ENCODE measurements at regions not wholly inside any gene's neighbourhood (a gene's known extent, or its start where the extent isn't known, plus 50 kb on each side); places are given as distances from the start of the nearest gene placed in this dataset.
A peak's percentile ranks its signal among the peaks of the same experiment; 100 is the strongest.

GRCh38 chr2:128727914-128728313 lies 409.2 kb upstream of the HS6ST1 start:
- FAIRE-seq: peak; percentile 86
- no peaks in the 10 kb centered on the region for H3K4me1 ChIP-seq (ENCODE audit: control insufficient read depth, extremely low read depth, insufficient read depth, low read length)
- no peaks in the 10 kb centered on the region for H4K20me1 ChIP-seq (ENCODE audit: control insufficient read depth, extremely low read depth, insufficient read depth, low read length)
- no peak overlapping the region for H3K9ac ChIP-seq (ENCODE audit: control insufficient read depth, extremely low read depth, insufficient read depth, low read length)
- H3K4me2 ChIP-seq (ENCODE audit: control insufficient read depth, extremely low read depth, insufficient read depth, low read depth, low read length): no peak overlapping the region
- dilution Hi-C loops (cut with MboI; ENCODE audit: extremely low pct_ligation_motif_present, low sequenced_read_pairs): no loop called here
- H3K27me3 ChIP-seq (ENCODE audit: control insufficient read depth, extremely low read depth, insufficient read depth, low read length): peaks cover 3% of the 10 kb centered on the region
- H3K27ac ChIP-seq (ENCODE audit: control insufficient read depth, insufficient read depth, low read length): no peak overlapping the region
- H3K4me3 ChIP-seq (ENCODE audit: control insufficient read depth in 2 of 3, extremely low read depth in 1 of 3, insufficient read depth in 2 of 3, low read depth in 1 of 3, low read length in 3 of 3): no peak overlapping the region
- H3K36me3 ChIP-seq (ENCODE audit: control insufficient read depth in 2 of 2, extremely low read depth in 1 of 2, insufficient read depth in 2 of 2, low read length in 2 of 2): no peaks in the 10 kb centered on the region
- no peak for DNase-seq (ENCODE audit: low read depth, low spot score)
- H3K9me3 ChIP-seq (ENCODE audit: control insufficient read depth, low read depth, low read length): no peaks in the 10 kb centered on the region
- H3K9me1 ChIP-seq (ENCODE audit: control insufficient read depth, extremely low read depth, insufficient read depth, low read length): no peaks in the 10 kb centered on the region
- no peak overlapping the region for H2AFZ ChIP-seq (ENCODE audit: control insufficient read depth, low read length)
- TF ChIP-seq CTCF (optimal IDR thresholded peaks at IDR 0.05 in 1 of 3, IDR thresholded peaks at IDR 0.05 in 1 of 3, conservative IDR thresholded peaks at IDR 0.05 in 1 of 3; ENCODE audit: extremely low read depth in 1 of 3, insufficient read depth in 2 of 3, low read length in 3 of 3) (no peak), EZH2 (IDR thresholded peaks at IDR 0.05; ENCODE audit: low read length) (no peak)
- H3K79me2 ChIP-seq (ENCODE audit: control insufficient read depth, insufficient read depth, low read length): no peaks in the 10 kb centered on the region

- H3K9me1 ChIP-seq (ENCODE audit: control insufficient read depth, extremely low read depth, insufficient read depth, low read length): no peaks in the 10 kb centered on the region
- dilution Hi-C loops (cut with MboI; ENCODE audit: extremely low pct_ligation_motif_present, low sequenced_read_pairs): no loop called here
- no peaks in the 10 kb centered on the region for H3K36me3 ChIP-seq (ENCODE audit: control insufficient read depth in 2 of 2, extremely low read depth in 1 of 2, insufficient read depth in 2 of 2, low read length in 2 of 2)
- H3K9me3 ChIP-seq (ENCODE audit: control insufficient read depth, low read depth, low read length): no peaks in the 10 kb centered on the region
- no peak overlapping the region for H3K9ac ChIP-seq (ENCODE audit: control insufficient read depth, extremely low read depth, insufficient read depth, low read length)
- no peak overlapping the region for H3K27ac ChIP-seq (ENCODE audit: control insufficient read depth, insufficient read depth, low read length)
- H3K27me3 ChIP-seq (ENCODE audit: control insufficient read depth, extremely low read depth, insufficient read depth, low read length): peaks cover 3% of the 10 kb centered on the region
- no peak for FAIRE-seq
- H3K79me2 ChIP-seq (ENCODE audit: control insufficient read depth, insufficient read depth, low read length): no peaks in the 10 kb centered on the region
- DNase-seq (ENCODE audit: low read depth, low spot score): no peak
- H4K20me1 ChIP-seq (ENCODE audit: control insufficient read depth, extremely low read depth, insufficient read depth, low read length): no peaks in the 10 kb centered on the region
- H2AFZ ChIP-seq (ENCODE audit: control insufficient read depth, low read length): no peak overlapping the region
- TF ChIP-seq EZH2 (IDR thresholded peaks at IDR 0.05; ENCODE audit: low read length) (no peak), CTCF (optimal IDR thresholded peaks at IDR 0.05 in 1 of 3, IDR thresholded peaks at IDR 0.05 in 1 of 3, conservative IDR thresholded peaks at IDR 0.05 in 1 of 3; ENCODE audit: extremely low read depth in 1 of 3, insufficient read depth in 2 of 3, low read length in 3 of 3) (no peak)
- no peaks in the 10 kb centered on the region for H3K4me1 ChIP-seq (ENCODE audit: control insufficient read depth, extremely low read depth, insufficient read depth, low read length)
- no peak overlapping the region for H3K4me3 ChIP-seq (ENCODE audit: control insufficient read depth in 2 of 3, extremely low read depth in 1 of 3, insufficient read depth in 2 of 3, low read depth in 1 of 3, low read length in 3 of 3)
- no peak overlapping the region for H3K4me2 ChIP-seq (ENCODE audit: control insufficient read depth, extremely low read depth, insufficient read depth, low read depth, low read length)
Observed at GRCh38 chr2:128729051-128729450, 410.4 kb upstream of the HS6ST1 start.
